SK-N-SH treated with all-trans-retinoic acid at 6 μM for 48 hours (cell line): ENCODE measurements at regions not wholly inside any gene's neighbourhood (a gene's known extent, or its start where the extent isn't known, plus 50 kb on each side); places are given as distances from the start of the nearest gene placed in this dataset.

Experiments
- ATAC-seq: fragments of 200-7000 bp; cut with Tn5 transposase; 3 replicates; pipeline ENCODE4 v1.9.1; 2020; ENCODE audit warnings: mild to moderate bottlenecking, moderate library complexity
- ARNTL ChIP-seq: fragments of 450-650 bp; formaldehyde crosslinking; IDR thresholded peaks from 2 replicates; pipeline ENCODE4 v1.5.0; 2020; ENCODE audit warnings: low read depth, mild to moderate bottlenecking, moderate library complexity, borderline replicate concordance
- CSDC2 ChIP-seq: fragments of 250-450 bp; sonication (Bioruptor Pico); IDR thresholded peaks from 2 replicates; pipeline ENCODE4 v1.5.0; 2020; ENCODE audit warnings: mild to moderate bottlenecking, moderate library complexity
- ESRRG ChIP-seq: fragments of 250-450 bp; sonication (Bioruptor Pico); IDR thresholded peaks from 2 replicates; pipeline ENCODE4 v1.6.1; 2021; ENCODE audit warnings: mild to moderate bottlenecking
- GLIS3 ChIP-seq: fragments of 250-450 bp; sonication (Bioruptor Pico); IDR thresholded peaks from 2 replicates; pipeline ENCODE4 v1.5.0; 2020; ENCODE audit warnings: mild to moderate bottlenecking, moderate library complexity
- ISL1 ChIP-seq: fragments of 250-450 bp; sonication (Bioruptor Pico); IDR thresholded peaks from 2 replicates; pipeline ENCODE4 v2.1.2; 2022; ENCODE audit warnings: mild to moderate bottlenecking, moderate library complexity
- OSR1 ChIP-seq: fragments of 250-450 bp; sonication (Bioruptor Pico); IDR thresholded peaks from 2 replicates; pipeline ENCODE4 v1.8.0; 2022; ENCODE audit warnings: moderate library complexity, mild to moderate bottlenecking, inconsistent platforms
- RARB ChIP-seq: fragments of 250-450 bp; sonication (Bioruptor Pico); IDR thresholded peaks from 2 replicates; pipeline ENCODE4 v1.8.0; 2021; ENCODE audit warnings: mild to moderate bottlenecking, moderate library complexity
- SNAI2 ChIP-seq: fragments of 250-450 bp; sonication (Bioruptor Pico); IDR thresholded peaks from 2 replicates; pipeline ENCODE4 v1.5.0; 2020; ENCODE audit warnings: mild to moderate bottlenecking, moderate library complexity
- TCF4 ChIP-seq: fragments of 250-450 bp; sonication (Bioruptor Pico); IDR thresholded peaks from 2 replicates; pipeline ENCODE4 v1.8.0; 2021; ENCODE audit warnings: mild to moderate bottlenecking, moderate library complexity, borderline replicate concordance
- TOX ChIP-seq: fragments of 250-450 bp; sonication (Bioruptor Pico); IDR thresholded peaks from 2 replicates; pipeline ENCODE4 v1.8.0; 2021; ENCODE audit warnings: mild to moderate bottlenecking, moderate library complexity, borderline replicate concordance
- ZC3H10 ChIP-seq: fragments of 250-450 bp; sonication (Bioruptor Pico); IDR thresholded peaks from 2 replicates; pipeline ENCODE4 v1.5.1; 2021; ENCODE audit warnings: mild to moderate bottlenecking, moderate library complexity
- ZFP3 ChIP-seq: fragments of 250-450 bp; sonication (Bioruptor Pico); IDR thresholded peaks from 2 replicates; pipeline ENCODE4 v1.5.0; 2020; ENCODE audit warnings: mild to moderate bottlenecking, moderate library complexity
- ZFP30 ChIP-seq: fragments of 450-650 bp; formaldehyde crosslinking; IDR thresholded peaks from 2 replicates; pipeline ENCODE4 v1.5.0; 2022; ENCODE audit warnings: mild to moderate bottlenecking, moderate library complexity
- ZNF565 ChIP-seq: fragments of 450-650 bp; formaldehyde crosslinking; conservative IDR thresholded peaks from 2 replicates; pipeline ENCODE4 v1.5.0; 2020; ENCODE audit warnings: low read depth, mild to moderate bottlenecking, moderate library complexity
- ZNF70 ChIP-seq: fragments of 450-650 bp; formaldehyde crosslinking; IDR thresholded peaks from 2 replicates; pipeline ENCODE4 v1.5.0; 2020; ENCODE audit warnings: mild to moderate bottlenecking, moderate library complexity
- TF ChIP-seq, protein P1 (sequence below): fragments of 250-450 bp; sonication (Bioruptor Pico); IDR thresholded peaks from 2 replicates; pipeline ENCODE4 v1.8.0; 2021; ENCODE audit warnings: low read depth, mild to moderate bottlenecking, moderate library complexity, borderline replicate concordance
- TF ChIP-seq, protein P2 (sequence below): fragments of 250-450 bp; sonication (Bioruptor Pico); IDR thresholded peaks from 2 replicates; pipeline ENCODE4 v1.5.1; 2020; ENCODE audit warnings: low read depth, mild to moderate bottlenecking, moderate library complexity
- TF ChIP-seq, protein P3 (sequence below): fragments of 250-450 bp; sonication (Bioruptor Pico); IDR thresholded peaks from 2 replicates; pipeline ENCODE4 v1.5.1; 2021; ENCODE audit warnings: mild to moderate bottlenecking, moderate library complexity
- TF ChIP-seq, protein P4 (sequence below): fragments of 250-450 bp; sonication (Bioruptor Pico); IDR thresholded peaks from 2 replicates; pipeline ENCODE4 v1.8.0; 2020; ENCODE audit warnings: mild to moderate bottlenecking, moderate library complexity, borderline replicate concordance
- TF ChIP-seq, protein P5 (sequence below): fragments of 250-450 bp; sonication (Bioruptor Pico); IDR thresholded peaks from 2 replicates; pipeline ENCODE4 v1.5.0; 2020; ENCODE audit warnings: mild to moderate bottlenecking, moderate library complexity

DNA sequence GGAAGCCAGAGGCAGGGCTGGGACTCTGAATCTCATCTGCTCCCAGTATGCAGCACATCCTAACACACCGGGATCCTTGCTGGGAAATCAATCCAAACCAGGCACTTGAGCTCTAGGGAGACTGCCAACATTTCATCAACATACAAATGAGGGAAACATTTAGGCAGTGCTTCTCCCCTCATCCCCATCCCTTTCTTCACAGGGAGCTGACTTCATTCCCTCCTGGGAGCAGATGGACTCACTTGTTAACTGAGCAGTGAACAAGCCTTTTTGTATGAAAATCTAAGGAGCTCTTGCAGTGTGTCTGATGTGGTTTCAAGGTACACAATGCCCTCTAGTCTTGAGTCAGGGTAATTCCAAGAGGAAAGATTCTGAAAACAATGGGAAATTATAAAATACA, 96.3 kb downstream of the TMEM114 start:
- ATAC-seq, result no peak
- TF ChIP-seq ESRRG, result no peak
- no peak for TF ChIP-seq ZNF70 (CRISPR knock-in tag)
- TF ChIP-seq, protein P1, sequence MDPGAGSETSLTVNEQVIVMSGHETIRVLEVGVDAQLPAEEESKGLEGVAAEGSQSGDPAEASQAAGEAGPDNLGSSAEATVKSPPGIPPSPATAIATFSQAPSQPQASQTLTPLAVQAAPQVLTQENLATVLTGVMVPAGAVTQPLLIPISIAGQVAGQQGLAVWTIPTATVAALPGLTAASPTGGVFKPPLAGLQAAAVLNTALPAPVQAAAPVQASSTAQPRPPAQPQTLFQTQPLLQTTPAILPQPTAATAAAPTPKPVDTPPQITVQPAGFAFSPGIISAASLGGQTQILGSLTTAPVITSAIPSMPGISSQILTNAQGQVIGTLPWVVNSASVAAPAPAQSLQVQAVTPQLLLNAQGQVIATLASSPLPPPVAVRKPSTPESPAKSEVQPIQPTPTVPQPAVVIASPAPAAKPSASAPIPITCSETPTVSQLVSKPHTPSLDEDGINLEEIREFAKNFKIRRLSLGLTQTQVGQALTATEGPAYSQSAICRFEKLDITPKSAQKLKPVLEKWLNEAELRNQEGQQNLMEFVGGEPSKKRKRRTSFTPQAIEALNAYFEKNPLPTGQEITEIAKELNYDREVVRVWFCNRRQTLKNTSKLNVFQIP (CRISPR knock-in tag), result no peak
- TF ChIP-seq, protein P2, sequence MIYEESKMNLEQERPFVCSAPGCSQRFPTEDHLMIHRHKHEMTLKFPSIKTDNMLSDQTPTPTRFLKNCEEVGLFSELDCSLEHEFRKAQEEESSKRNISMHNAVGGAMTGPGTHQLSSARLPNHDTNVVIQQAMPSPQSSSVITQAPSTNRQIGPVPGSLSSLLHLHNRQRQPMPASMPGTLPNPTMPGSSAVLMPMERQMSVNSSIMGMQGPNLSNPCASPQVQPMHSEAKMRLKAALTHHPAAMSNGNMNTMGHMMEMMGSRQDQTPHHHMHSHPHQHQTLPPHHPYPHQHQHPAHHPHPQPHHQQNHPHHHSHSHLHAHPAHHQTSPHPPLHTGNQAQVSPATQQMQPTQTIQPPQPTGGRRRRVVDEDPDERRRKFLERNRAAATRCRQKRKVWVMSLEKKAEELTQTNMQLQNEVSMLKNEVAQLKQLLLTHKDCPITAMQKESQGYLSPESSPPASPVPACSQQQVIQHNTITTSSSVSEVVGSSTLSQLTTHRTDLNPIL (CRISPR knock-in tag), result no peak

DNA sequence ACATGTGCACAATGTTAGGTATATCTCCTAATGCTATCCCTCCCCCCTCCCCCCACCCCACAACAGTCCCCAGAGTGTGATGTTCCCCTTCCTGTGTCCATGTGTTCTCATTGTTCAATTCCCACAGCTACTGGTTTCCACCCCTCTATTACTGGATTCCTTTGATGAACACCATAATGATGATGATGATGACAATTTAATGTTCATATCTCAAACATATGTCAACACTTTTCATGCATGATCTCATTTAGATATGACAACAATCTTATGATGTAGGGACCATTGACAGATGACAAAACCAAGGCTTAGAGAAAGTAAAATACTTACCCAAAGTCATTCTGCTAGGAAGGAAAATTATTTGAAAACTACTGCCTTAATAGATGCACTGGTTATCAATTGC, 97.6 kb downstream of the TMEM114 start:
- no peak for ATAC-seq
- no peak for TF ChIP-seq RARB
- no peak for TF ChIP-seq ZFP30
- TF ChIP-seq TOX, result no peak
- no peak for TF ChIP-seq ZFP3
- TF ChIP-seq ZNF565, result no peak
- no peak for TF ChIP-seq ARNTL (CRISPR knock-in tag)
- TF ChIP-seq ISL1 (CRISPR knock-in tag), result no peak
- TF ChIP-seq ESRRG, result no peak
- TF ChIP-seq, protein P3, sequence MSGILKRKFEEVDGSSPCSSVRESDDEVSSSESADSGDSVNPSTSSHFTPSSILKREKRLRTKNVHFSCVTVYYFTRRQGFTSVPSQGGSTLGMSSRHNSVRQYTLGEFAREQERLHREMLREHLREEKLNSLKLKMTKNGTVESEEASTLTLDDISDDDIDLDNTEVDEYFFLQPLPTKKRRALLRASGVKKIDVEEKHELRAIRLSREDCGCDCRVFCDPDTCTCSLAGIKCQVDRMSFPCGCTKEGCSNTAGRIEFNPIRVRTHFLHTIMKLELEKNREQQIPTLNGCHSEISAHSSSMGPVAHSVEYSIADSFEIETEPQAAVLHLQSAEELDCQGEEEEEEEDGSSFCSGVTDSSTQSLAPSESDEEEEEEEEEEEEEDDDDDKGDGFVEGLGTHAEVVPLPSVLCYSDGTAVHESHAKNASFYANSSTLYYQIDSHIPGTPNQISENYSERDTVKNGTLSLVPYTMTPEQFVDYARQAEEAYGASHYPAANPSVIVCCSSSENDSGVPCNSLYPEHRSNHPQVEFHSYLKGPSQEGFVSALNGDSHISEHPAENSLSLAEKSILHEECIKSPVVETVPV (CRISPR knock-in tag), result no peak
- no peak for TF ChIP-seq GLIS3 (CRISPR knock-in tag)

DNA sequence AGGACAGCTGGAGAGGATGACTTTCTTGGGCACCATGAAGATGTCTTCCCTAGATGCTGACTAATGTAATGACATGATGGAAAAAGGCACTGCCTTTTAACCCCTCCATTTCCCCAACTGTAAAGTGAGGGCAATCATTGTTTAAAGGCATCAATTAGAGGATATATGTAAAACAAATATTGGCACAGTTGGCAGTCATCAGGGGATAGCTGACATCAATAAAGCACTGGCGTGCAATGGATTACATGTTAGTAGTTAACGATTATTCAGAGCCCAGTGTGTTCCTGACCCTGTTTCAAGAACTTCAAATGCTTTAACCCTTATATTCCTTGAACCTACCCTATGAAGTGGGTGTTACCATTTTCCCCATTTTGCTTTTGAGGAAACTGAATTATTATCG, 100.7 kb downstream of the TMEM114 start:
- no peak for ATAC-seq
- no peak for TF ChIP-seq ZC3H10
- TF ChIP-seq CSDC2 (CRISPR knock-in tag), result no peak
- TF ChIP-seq ZNF565, result no peak
- TF ChIP-seq RARB, result no peak

DNA sequence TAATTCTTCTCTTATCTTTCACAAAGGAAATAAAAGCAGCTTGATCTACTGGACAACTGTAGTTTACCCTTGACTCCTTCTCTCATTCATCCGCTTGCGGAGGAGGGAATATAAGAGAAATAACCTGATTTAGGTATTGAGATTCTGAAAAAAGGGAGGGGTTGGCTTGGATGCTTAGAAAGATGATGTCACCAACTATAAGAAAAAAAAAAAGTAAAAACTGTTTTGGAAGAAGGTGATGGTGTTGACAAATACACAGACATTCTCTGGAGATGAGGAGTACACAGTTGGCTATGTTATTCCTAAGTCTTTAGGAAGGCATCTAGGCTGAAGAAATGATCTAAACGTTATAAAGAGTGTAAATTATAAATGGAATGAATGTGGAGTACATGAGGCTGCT, 103.3 kb downstream of the TMEM114 start:
- ATAC-seq, result no peak
- no peak for TF ChIP-seq SNAI2 (CRISPR knock-in tag)

DNA sequence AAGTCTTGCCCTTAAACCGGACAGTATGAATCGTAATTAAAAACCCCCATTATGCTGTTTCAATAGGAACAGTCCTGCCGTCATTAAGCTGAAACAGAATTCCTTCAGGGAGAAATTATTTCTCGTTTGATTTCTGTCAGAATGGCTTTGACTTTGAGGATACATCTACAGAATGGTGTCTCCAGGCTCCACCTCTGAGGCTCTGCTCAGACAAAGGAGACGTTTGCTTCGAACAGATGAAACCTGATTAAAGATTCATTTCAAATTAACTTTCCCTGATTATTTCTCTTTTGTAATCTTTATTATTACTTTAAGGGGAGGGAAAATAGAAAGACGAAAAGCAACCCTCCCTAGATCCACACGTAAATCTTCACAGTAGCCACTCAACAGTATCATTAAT, 106.9 kb downstream of the TMEM114 start:
- TF ChIP-seq, protein P4, sequence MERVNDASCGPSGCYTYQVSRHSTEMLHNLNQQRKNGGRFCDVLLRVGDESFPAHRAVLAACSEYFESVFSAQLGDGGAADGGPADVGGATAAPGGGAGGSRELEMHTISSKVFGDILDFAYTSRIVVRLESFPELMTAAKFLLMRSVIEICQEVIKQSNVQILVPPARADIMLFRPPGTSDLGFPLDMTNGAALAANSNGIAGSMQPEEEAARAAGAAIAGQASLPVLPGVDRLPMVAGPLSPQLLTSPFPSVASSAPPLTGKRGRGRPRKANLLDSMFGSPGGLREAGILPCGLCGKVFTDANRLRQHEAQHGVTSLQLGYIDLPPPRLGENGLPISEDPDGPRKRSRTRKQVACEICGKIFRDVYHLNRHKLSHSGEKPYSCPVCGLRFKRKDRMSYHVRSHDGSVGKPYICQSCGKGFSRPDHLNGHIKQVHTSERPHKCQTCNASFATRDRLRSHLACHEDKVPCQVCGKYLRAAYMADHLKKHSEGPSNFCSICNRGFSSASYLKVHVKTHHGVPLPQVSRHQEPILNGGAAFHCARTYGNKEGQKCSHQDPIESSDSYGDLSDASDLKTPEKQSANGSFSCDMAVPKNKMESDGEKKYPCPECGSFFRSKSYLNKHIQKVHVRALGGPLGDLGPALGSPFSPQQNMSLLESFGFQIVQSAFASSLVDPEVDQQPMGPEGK, result no peak
- TF ChIP-seq ZFP3, result no peak
- TF ChIP-seq ZNF70 (CRISPR knock-in tag), result no peak
- TF ChIP-seq, protein P1 (CRISPR knock-in tag), result no peak
- TF ChIP-seq GLIS3 (CRISPR knock-in tag), result no peak
- TF ChIP-seq, protein P5, sequence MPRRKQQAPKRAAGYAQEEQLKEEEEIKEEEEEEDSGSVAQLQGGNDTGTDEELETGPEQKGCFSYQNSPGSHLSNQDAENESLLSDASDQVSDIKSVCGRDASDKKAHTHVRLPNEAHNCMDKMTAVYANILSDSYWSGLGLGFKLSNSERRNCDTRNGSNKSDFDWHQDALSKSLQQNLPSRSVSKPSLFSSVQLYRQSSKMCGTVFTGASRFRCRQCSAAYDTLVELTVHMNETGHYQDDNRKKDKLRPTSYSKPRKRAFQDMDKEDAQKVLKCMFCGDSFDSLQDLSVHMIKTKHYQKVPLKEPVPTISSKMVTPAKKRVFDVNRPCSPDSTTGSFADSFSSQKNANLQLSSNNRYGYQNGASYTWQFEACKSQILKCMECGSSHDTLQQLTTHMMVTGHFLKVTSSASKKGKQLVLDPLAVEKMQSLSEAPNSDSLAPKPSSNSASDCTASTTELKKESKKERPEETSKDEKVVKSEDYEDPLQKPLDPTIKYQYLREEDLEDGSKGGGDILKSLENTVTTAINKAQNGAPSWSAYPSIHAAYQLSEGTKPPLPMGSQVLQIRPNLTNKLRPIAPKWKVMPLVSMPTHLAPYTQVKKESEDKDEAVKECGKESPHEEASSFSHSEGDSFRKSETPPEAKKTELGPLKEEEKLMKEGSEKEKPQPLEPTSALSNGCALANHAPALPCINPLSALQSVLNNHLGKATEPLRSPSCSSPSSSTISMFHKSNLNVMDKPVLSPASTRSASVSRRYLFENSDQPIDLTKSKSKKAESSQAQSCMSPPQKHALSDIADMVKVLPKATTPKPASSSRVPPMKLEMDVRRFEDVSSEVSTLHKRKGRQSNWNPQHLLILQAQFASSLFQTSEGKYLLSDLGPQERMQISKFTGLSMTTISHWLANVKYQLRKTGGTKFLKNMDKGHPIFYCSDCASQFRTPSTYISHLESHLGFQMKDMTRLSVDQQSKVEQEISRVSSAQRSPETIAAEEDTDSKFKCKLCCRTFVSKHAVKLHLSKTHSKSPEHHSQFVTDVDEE, result no peak
- no peak for TF ChIP-seq ARNTL (CRISPR knock-in tag)
- TF ChIP-seq ESRRG, result no peak
- TF ChIP-seq ISL1 (CRISPR knock-in tag), result no peak
- TF ChIP-seq OSR1, result no peak
- no peak for TF ChIP-seq TCF4 (CRISPR knock-in tag)
- no peak for TF ChIP-seq TOX
- TF ChIP-seq ZFP30, result no peak
- TF ChIP-seq, protein P2 (CRISPR knock-in tag), result no peak
- TF ChIP-seq, protein P3 (CRISPR knock-in tag), result no peak
- no peak for TF ChIP-seq RARB
- no peak for ATAC-seq
